Parathyroid adenoma (tissue), 2 donors: ENCODE measurements at regions not wholly inside any gene's neighbourhood (a gene's known extent, or its start where the extent isn't known, plus 50 kb on each side); places are given as distances from the start of the nearest gene placed in this dataset.

Experiments used
- H2AFZ ChIP-seq: fragments of 300-600 bp; sonication (generic); one replicate; pipeline ENCODE4 v1.7.0; 2017; ENCODE audit warnings: antibody characterized with exemption, mild to moderate bottlenecking
- H3K27ac ChIP-seq: fragments of 300-600 bp; sonication (generic); one replicate; pipeline ENCODE4 v1.7.0; 2017
- H3K27me3 ChIP-seq: fragments of 300-600 bp; sonication (generic); one replicate; pipeline ENCODE4 v1.7.0; 2017; ENCODE audit warnings: low read length; ENCODE audit not compliant: control insufficient read depth, insufficient read depth
- H3K36me3 ChIP-seq: fragments of 300-600 bp; sonication (generic); one replicate; pipeline ENCODE4 v1.7.0; 2017; ENCODE audit warnings: low read length; ENCODE audit not compliant: control insufficient read depth, insufficient read depth
- H3K4me1 ChIP-seq: fragments of 300-600 bp; sonication (generic); one replicate; pipeline ENCODE4 v1.7.0; 2017; ENCODE audit warnings: control low read depth
- H3K4me2 ChIP-seq: fragments of 300-600 bp; sonication (generic); one replicate; pipeline ENCODE4 v1.7.0; 2017; ENCODE audit warnings: low read length
- H3K4me3 ChIP-seq: fragments of 300-600 bp; sonication (generic); one replicate; pipeline ENCODE4 v1.7.0; 2017; ENCODE audit warnings: low read depth, low read length
- H3K79me2 ChIP-seq: fragments of 300-600 bp; sonication (generic); one replicate; pipeline ENCODE4 v1.7.0; 2017; ENCODE audit warnings: control low read depth
- H3K9ac ChIP-seq: fragments of 300-600 bp; sonication (generic); one replicate; pipeline ENCODE4 v1.7.0; 2017; ENCODE audit warnings: mild to moderate bottlenecking
- H3K9me3 ChIP-seq: fragments of 300-600 bp; sonication (generic); one replicate; pipeline ENCODE4 v1.7.0; 2017; ENCODE audit warnings: low read length; ENCODE audit not compliant: control insufficient read depth
- CTCF ChIP-seq: fragments of 300-600 bp; sonication (generic); IDR thresholded peaks from one replicate; pipeline ENCODE4 v1.7.0; 2017; ENCODE audit warnings: antibody characterized with exemption, mild to moderate bottlenecking
- donor health status: primary hyperparathyroidism.

- no peak for TF ChIP-seq CTCF
- Histone ChIP-seq H3K4me2 (no peak overlapping the region), H3K36me3 (no peaks in the 10 kb centered on the region), H3K79me2 (no peaks in the 10 kb centered on the region), H3K4me3 (no peak overlapping the region), H2AFZ (no peak overlapping the region), H3K9ac (no peak overlapping the region), H3K27me3 (no peaks in the 10 kb centered on the region), H3K27ac (no peak overlapping the region), H3K9me3 (no peaks in the 10 kb centered on the region), H3K4me1 (no peaks in the 10 kb centered on the region)
Observed at GRCh38 chr18:40179729-40180461, 1775.1 kb upstream of the PIK3C3 start.

- H2AFZ ChIP-seq: no peak overlapping the region
- no peaks in the 10 kb centered on the region for H3K79me2 ChIP-seq
- H3K36me3 ChIP-seq: no peaks in the 10 kb centered on the region
- no peak overlapping the region for H3K9ac ChIP-seq
- no peaks in the 10 kb centered on the region for H3K4me1 ChIP-seq
- TF ChIP-seq CTCF: no peak
- H3K4me3 ChIP-seq: no peak overlapping the region
- no peak overlapping the region for H3K27ac ChIP-seq
- H3K4me2 ChIP-seq: no peak overlapping the region
- H3K27me3 ChIP-seq: no peaks in the 10 kb centered on the region
- no peaks in the 10 kb centered on the region for H3K9me3 ChIP-seq
Observed at GRCh38 chr18:40168026-40168425, 1787.0 kb upstream of the PIK3C3 start.

GRCh38 chr18:40163254-40163653, 1791.8 kb upstream of the PIK3C3 start:
- H2AFZ ChIP-seq: no peak overlapping the region
- no peaks in the 10 kb centered on the region for H3K79me2 ChIP-seq
- no peak overlapping the region for H3K9ac ChIP-seq
- H3K4me3 ChIP-seq: no peak overlapping the region
- no peaks in the 10 kb centered on the region for H3K4me1 ChIP-seq
- H3K27me3 ChIP-seq: no peaks in the 10 kb centered on the region
- no peak for TF ChIP-seq CTCF
- H3K27ac ChIP-seq: no peak overlapping the region
- no peaks in the 10 kb centered on the region for H3K36me3 ChIP-seq
- H3K4me2 ChIP-seq: no peak overlapping the region
- H3K9me3 ChIP-seq: no peaks in the 10 kb centered on the region

- H3K4me1 ChIP-seq: no peaks in the 10 kb centered on the region
- H3K9me3 ChIP-seq: no peaks in the 10 kb centered on the region
- no peak for TF ChIP-seq CTCF
- H3K9ac ChIP-seq: no peak overlapping the region
- H3K36me3 ChIP-seq: no peaks in the 10 kb centered on the region
- H3K27me3 ChIP-seq: no peaks in the 10 kb centered on the region
- no peak overlapping the region for H2AFZ ChIP-seq
- no peak overlapping the region for H3K27ac ChIP-seq
- H3K4me2 ChIP-seq: no peak overlapping the region
- H3K79me2 ChIP-seq: no peaks in the 10 kb centered on the region
- no peak overlapping the region for H3K4me3 ChIP-seq
Observed at GRCh38 chr18:40160361-40160760, 1794.7 kb upstream of the PIK3C3 start.
